Calu3 (cell line): ENCODE measurements at regions not wholly inside any gene's neighbourhood (a gene's known extent, or its start where the extent isn't known, plus 50 kb on each side); places are given as distances from the start of the nearest gene placed in this dataset.

Experiments used
- BruUV-seq: library from RNA; stranded (reverse); fragments of 400-500 nt; replicated peaks from 2 replicates; lab custom pipeline; 2021; lab: Mats Ljungman, UMichigan
- CTCF ChIA-PET: fragments of 300-600 bp; sonication (Branson Sonifier 250); formaldehyde crosslinking; loops from one replicate; lab custom pipeline; 2022; ENCODE audit warnings: antibody characterized with exemption; lab: Charles Lee
- DNase-seq: peaks from one replicate; pipeline ENCODE4 v3.0.0; 2022
- H3K27ac Mint-ChIP-seq: one replicate; pipeline ENCODE4 v1.8.0; 2022; ENCODE audit warnings: mixed read lengths; ENCODE audit not compliant: unreplicated experiment
- H3K27me3 Mint-ChIP-seq: one replicate; pipeline ENCODE4 v1.8.0; 2022; ENCODE audit warnings: mixed read lengths; ENCODE audit not compliant: unreplicated experiment
- H3K36me3 Mint-ChIP-seq: one replicate; pipeline ENCODE4 v1.8.0; 2022; ENCODE audit warnings: mild to moderate bottlenecking, moderate library complexity, mixed read lengths; ENCODE audit not compliant: insufficient read depth, unreplicated experiment
- H3K4me1 Mint-ChIP-seq: one replicate; pipeline ENCODE4 v1.8.0; 2022; ENCODE audit warnings: mild to moderate bottlenecking, low read depth, mixed read lengths; ENCODE audit not compliant: unreplicated experiment
- H3K4me3 Mint-ChIP-seq: one replicate; pipeline ENCODE4 v1.8.0; 2022; ENCODE audit warnings: mild to moderate bottlenecking, low read depth, moderate library complexity, mixed read lengths; ENCODE audit not compliant: unreplicated experiment
- H3K9me3 Mint-ChIP-seq: one replicate; pipeline ENCODE4 v1.8.0; 2022; ENCODE audit warnings: low read depth, mixed read lengths; ENCODE audit not compliant: unreplicated experiment
- intact Hi-C: fragments of 100-400 bp; cut with micrococcal nuclease; formaldehyde crosslinking; loops from one replicate; pipeline ENCODE4 v1.10.0; 2022; ENCODE audit not compliant: unreplicated experiment
- TF ChIP-seq, protein P1 (sequence below): fragments of 200-600 bp; IDR thresholded peaks from one replicate; pipeline ENCODE4 v1.8.0; 2022; ENCODE audit warnings: antibody characterized with exemption; ENCODE audit not compliant: unreplicated experiment

GRCh38 chr2:217101972-217102371, 242.1 kb upstream of the TNP1 start:
- CTCF ChIA-PET = no interaction called here
- DNase-seq = no peak
- Mint-ChIP-seq H3K4me1 (peaks cover 47% of the 10 kb centered on the region), H3K9me3 (no peaks in the 10 kb centered on the region), H3K27ac (no peak overlapping the region), H3K36me3 (peaks cover 4% of the 10 kb centered on the region), H3K27me3 (no peaks in the 10 kb centered on the region), H3K4me3 (no peak overlapping the region)
- TF ChIP-seq, protein P1, sequence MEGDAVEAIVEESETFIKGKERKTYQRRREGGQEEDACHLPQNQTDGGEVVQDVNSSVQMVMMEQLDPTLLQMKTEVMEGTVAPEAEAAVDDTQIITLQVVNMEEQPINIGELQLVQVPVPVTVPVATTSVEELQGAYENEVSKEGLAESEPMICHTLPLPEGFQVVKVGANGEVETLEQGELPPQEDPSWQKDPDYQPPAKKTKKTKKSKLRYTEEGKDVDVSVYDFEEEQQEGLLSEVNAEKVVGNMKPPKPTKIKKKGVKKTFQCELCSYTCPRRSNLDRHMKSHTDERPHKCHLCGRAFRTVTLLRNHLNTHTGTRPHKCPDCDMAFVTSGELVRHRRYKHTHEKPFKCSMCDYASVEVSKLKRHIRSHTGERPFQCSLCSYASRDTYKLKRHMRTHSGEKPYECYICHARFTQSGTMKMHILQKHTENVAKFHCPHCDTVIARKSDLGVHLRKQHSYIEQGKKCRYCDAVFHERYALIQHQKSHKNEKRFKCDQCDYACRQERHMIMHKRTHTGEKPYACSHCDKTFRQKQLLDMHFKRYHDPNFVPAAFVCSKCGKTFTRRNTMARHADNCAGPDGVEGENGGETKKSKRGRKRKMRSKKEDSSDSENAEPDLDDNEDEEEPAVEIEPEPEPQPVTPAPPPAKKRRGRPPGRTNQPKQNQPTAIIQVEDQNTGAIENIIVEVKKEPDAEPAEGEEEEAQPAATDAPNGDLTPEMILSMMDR = no peak
- BruUV-seq = no TSS peak
- intact Hi-C loops = loop anchor here (10.0 kb wide), 1 partner anchor 407 kb away; the partner anchor contains the start of gene IGFBP5

- CTCF ChIA-PET = no interaction called here
- Mint-ChIP-seq H3K9me3 (no peaks in the 10 kb centered on the region), H3K27ac (no peak overlapping the region), H3K4me1 (peaks cover 40% of the 10 kb centered on the region), H3K4me3 (no peak overlapping the region), H3K36me3 (no peaks in the 10 kb centered on the region), H3K27me3 (no peaks in the 10 kb centered on the region)
- no TSS peak for BruUV-seq
- TF ChIP-seq, protein P1 = no peak
- intact Hi-C loops = no loop called here
- no peak for DNase-seq
These were observed 239.7 kb upstream of the TNP1 start for GRCh38 chr2:217099561-217099960.

DNA sequence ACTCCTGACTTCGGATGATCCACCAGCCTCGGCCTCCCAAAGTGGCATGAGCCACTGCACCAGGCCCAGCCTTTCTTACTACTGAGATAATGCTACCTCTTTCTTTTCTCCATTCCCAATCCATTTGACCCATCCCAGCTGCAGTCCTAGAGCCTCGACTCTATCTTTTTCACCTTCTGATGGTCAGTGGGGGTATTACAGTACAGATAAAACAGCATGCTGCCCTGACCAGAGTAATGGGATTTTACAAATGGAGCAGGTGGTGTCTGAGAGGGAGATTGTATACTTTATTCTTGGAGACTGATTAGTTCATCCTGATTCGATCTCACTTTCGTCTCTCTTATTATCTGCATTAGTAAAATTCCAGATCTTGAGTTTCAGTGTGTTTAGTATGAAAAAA, 238.6 kb upstream of the TNP1 start:
- DNase-seq = no peak
- BruUV-seq = no TSS peak
- CTCF ChIA-PET = no interaction called here
- Mint-ChIP-seq H3K36me3 (no peaks in the 10 kb centered on the region), H3K27me3 (no peaks in the 10 kb centered on the region), H3K4me1 (peaks cover 30% of the 10 kb centered on the region), H3K4me3 (no peak overlapping the region), H3K9me3 (no peaks in the 10 kb centered on the region), H3K27ac (no peak overlapping the region)
- intact Hi-C loops = no loop called here
- TF ChIP-seq, protein P1 = no peak

DNA sequence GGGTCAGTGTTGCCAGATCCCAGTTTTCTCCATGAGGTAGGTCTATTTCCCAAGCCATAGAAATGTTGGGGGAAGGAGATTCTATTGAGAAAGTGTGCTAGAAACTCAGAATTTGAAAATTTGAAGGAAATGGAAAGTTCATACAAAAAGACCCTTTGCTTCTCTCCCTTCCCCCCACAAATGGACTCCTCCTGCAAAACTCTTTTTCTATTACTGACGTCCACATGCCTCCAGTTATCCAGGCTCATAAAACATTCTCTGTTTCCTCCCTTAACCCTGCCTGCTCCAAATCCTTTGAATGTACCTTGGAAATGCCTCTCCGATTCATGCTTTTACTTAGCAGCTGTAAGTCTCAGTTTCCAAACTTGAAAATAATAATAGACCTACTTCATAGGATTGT, 237.5 kb upstream of the TNP1 start:
- CTCF ChIA-PET = no interaction called here
- no peaks in the 10 kb centered on the region for H3K27me3 Mint-ChIP-seq
- DNase-seq = no peak
- intact Hi-C loops = no loop called here
- H3K4me3 Mint-ChIP-seq = no peak overlapping the region
- H3K4me1 Mint-ChIP-seq = peaks cover 23% of the 10 kb centered on the region
- no peaks in the 10 kb centered on the region for H3K36me3 Mint-ChIP-seq
- no peaks in the 10 kb centered on the region for H3K9me3 Mint-ChIP-seq
- TF ChIP-seq, protein P1 = no peak
- no peak overlapping the region for H3K27ac Mint-ChIP-seq
- no TSS peak for BruUV-seq
